NCI-H82 treated with DMSO at 0.1 percent for 48 hours (cell line): ENCODE measurements at regions not wholly inside any gene's neighbourhood (a gene's known extent, or its start where the extent isn't known, plus 50 kb on each side); places are given as distances from the start of the nearest gene placed in this dataset.

Source experiments
- DNase-seq: peaks from one replicate; lab custom pipeline; 2025; ENCODE audit not compliant: unreplicated experiment; lab: John Stamatoyannopoulos, UW

GRCh38 chr10:61356354-61356753, 96.8 kb downstream of the TMEM26 start:
- DNase-seq: no peak

- no peak for DNase-seq
These were observed 98.0 kb downstream of the TMEM26 start for GRCh38 chr10:61355211-61355610.

GRCh38 chr10:61354401-61354975, 98.7 kb downstream of the TMEM26 start:
- DNase-seq: no peak

DNA sequence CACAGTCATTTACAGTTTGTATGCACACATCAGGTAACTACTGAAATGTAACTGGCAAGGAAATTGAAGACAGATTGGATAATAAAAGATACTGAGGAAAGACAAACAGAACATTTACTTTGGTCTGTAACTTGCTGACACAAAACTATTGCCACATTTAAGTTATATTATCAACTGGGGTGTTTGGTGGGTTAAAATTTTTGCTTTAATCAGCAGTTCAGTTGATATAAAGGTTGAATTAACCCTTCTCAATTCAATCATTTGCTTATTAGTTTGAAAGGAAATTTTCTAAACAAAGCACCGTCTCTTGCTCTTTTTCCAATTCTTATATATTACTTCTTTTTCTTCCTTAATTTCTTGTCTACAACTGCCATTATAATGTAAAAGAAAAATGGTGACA, 102.4 kb downstream of the TMEM26 start:
- DNase-seq: no peak

DNA sequence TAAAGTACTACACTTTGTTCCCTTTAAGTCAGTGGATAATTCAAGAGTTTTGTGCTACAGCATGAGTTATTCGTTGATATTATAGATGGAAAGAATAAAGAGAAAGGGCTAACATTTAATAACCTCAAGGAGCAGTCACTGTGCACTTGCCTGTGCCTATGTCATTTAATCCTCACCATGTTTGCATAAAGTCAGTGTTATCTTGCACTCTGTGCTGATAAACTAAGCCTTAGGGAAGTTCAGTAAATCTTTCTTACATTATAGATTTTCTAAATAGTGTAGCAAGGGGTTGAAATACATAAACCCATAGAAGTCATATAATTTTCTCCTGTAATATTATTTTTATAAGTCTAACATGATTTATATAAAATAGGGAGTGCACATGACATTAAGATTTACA, 103.1 kb downstream of the TMEM26 start:
- DNase-seq: no peak

GRCh38 chr10:61346796-61347413, 106.3 kb downstream of the TMEM26 start:
- no peak for DNase-seq

DNA sequence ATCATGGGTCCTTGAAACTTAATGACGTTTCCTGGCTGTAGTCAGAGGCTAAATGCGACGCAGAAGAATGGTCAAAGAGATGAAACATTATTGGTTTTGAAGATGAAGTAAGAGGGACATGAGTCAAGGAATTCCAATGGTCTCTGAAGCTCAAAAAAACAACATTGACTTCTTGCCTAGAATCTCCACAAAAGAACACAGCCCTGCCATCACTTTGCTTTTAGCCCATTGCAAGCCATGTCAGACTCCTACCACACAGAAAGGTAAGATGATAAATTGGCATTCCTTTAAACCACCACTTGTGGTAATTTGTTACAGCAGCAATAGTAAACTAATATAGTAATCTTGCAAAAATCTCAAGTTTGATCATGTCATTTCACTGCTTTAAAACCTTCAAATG, 109.4 kb downstream of the TMEM26 start:
- DNase-seq: no peak

- DNase-seq: no peak
These were observed 110.2 kb downstream of the TMEM26 start for GRCh38 chr10:61342858-61343572.

GRCh38 chr10:61341008-61341407, 112.2 kb downstream of the TMEM26 start:
- no peak for DNase-seq

- no peak for DNase-seq
These were observed 115.0 kb downstream of the TMEM26 start for GRCh38 chr10:61338146-61338545.

- DNase-seq: no peak
These were observed 115.4 kb downstream of the TMEM26 start for GRCh38 chr10:61337741-61338140.

- DNase-seq: no peak
These were observed 116.3 kb downstream of the TMEM26 start for GRCh38 chr10:61336831-61337230.

- DNase-seq: no peak
These were observed 117.8 kb downstream of the TMEM26 start for GRCh38 chr10:61335359-61335758.

DNA sequence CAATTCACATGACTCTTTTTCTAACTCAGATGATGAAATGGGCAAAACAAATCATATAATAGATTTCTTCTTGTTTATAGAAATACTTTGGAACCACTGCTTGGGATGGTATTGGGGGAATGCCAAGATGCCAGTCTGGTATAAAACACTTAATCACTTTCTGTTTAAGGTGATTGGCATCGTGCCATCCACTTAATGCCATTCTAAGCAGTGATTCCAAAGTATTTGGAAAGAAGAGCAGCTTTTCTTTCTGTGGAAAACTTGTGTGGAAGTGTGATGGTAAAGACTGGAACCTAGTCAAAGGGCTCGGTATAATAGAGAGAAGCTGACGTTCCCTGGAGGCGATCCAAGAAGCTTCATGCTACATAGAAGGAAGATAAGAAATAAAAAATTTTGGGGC, 120.6 kb downstream of the TMEM26 start:
- DNase-seq: no peak

- no peak for DNase-seq
These were observed 122.5 kb downstream of the TMEM26 start for GRCh38 chr10:61330669-61331068.

- DNase-seq: no peak
These were observed 123.3 kb downstream of the TMEM26 start for GRCh38 chr10:61329854-61330253.

DNA sequence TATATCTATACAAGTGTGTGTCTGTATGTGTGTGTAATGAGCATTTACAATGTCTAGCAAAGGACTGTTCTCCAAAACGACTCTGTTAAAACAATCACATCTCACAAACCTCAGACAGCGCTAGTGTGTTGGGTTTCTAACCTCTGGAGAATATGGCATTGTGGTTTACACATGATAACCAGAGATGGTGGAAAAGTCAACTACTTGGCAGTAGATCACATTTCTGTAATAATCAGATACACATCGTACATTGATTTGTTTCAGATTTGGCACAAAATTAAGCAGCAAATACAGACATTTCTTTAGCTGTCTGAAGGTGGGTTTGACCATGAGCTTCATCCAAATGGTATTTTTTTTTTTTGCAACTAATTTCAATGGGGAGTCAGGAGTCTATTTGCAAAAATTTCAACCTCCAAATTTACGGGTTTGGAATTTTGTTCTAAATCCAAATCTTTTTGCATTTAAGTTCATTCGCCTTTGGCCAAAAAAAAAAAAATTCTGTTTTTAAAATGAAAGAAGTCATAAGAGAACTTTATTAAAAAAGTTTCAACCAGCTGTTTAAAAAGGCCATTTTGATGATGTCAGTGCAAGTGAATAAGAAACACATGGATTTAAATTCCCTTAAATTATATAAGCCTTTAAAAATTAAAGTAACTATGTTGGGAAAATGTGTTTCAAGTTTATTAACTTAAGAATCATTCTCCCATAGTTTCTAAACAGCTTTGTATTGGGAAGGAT, 127.8 kb downstream of the TMEM26 start:
- DNase-seq: no peak

- no peak for DNase-seq
These were observed 129.5 kb downstream of the TMEM26 start for GRCh38 chr10:61323726-61324125.

DNA sequence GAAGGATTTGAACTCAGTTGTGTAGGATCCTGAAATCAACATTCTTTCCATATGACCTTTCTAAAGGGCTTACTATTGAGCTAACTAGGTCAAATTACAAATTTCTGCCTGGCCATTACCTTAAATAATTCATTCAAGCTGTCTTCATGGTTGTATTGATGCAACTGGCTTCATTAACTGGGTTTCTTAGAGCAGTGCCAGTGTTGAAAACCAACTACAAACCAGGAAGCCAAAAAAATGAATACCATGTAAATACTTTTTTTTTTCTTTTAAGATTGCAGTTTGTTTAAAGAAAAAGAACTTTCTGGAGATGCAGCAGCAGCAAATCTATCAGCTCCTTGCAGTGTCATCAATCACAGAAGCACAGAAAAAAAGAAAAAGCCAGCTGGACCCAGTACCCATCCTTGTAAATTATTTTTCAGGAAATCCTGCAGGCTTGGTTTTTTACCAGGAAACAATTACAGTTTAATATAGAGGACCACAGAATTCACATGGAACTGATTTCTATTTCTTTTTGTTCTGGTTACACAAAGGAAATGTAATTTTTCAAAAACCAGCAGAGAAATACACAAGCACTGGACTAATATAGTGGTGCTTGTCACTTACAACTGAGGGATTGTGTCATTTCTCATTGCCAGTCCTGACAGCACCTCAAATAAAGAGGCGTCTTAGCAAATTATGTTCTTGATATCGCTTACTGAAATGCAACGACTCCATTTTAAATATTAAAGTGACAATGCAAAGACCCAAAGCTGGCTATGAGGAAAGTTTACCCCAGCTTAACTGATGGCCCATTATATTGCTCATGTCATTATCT, 131.9 kb downstream of the TMEM26 start:
- DNase-seq: no peak

- no peak for DNase-seq
These were observed 133.0 kb downstream of the TMEM26 start for GRCh38 chr10:61320257-61320587.
